HCT116 (cell line): ENCODE measurements at regions not wholly inside any gene's neighbourhood (a gene's known extent, or its start where the extent isn't known, plus 50 kb on each side); places are given as distances from the start of the nearest gene placed in this dataset.

Experiments
- CTCF ChIP-seq, 3 experiments: fragments of 200-600 bp in 1 of 3; sonication (generic) in 1 of 3; IDR thresholded peaks in 2 of 3; conservative IDR thresholded peaks in 1 of 3; 2 replicates each; pipeline ENCODE4 v1.5.1; 2012 to 2017; ENCODE audit warnings: low read depth in 2 of 3, low read length in 2 of 3, antibody characterized with exemption in 1 of 3, borderline replicate concordance in 1 of 3, control low read depth in 1 of 3, mild to moderate bottlenecking in 1 of 3, mixed read lengths in 1 of 3, mixed run types in 1 of 3, moderate library complexity in 1 of 3; ENCODE audit not compliant: insufficient read depth in 1 of 3
- EZH2 ChIP-seq: fragments of 200-600 bp; sonication (generic); IDR thresholded peaks from 2 replicates; pipeline ENCODE4 v1.6.1; 2017; ENCODE audit warnings: antibody characterized with exemption, mixed run types
- FOSL1 ChIP-seq: IDR thresholded peaks from 2 replicates; pipeline ENCODE4 v1.6.1; 2012; ENCODE audit warnings: low read depth
- POLR2A ChIP-seq: IDR thresholded peaks from 2 replicates; pipeline ENCODE4 v1.7.0; 2011; ENCODE audit warnings: borderline replicate concordance; ENCODE audit not compliant: insufficient read depth, insufficient read length; ENCODE audit errors: extremely low read depth
- POLR2AphosphoS5 ChIP-seq: IDR thresholded peaks from 2 replicates; pipeline ENCODE4 v1.6.1; 2011; ENCODE audit warnings: mild to moderate bottlenecking, low read depth, low read length, moderate library complexity
- REST ChIP-seq: IDR thresholded peaks from 2 replicates; pipeline ENCODE4 v1.6.1; 2012; ENCODE audit warnings: low read depth
- SP1 ChIP-seq: IDR thresholded peaks from 2 replicates; pipeline ENCODE4 v1.6.1; 2012; ENCODE audit warnings: low read depth
- ZFX ChIP-seq: fragments of 450-650 bp; IDR thresholded peaks from 2 replicates; pipeline ENCODE4 v1.6.1; 2017

- TF ChIP-seq POLR2AphosphoS5 (no peak), REST (no peak), CTCF (IDR thresholded peaks at IDR 0.05 in 2 of 3, conservative IDR thresholded peaks at IDR 0.05 in 1 of 3; ENCODE audit: borderline replicate concordance in 1 of 3, insufficient read depth in 1 of 3, low read depth in 2 of 3, low read length in 2 of 3) (peak in 1 of 3 experiments; percentile 33; a peak in 2 of 6 replicates), POLR2A (no peak), SP1 (no peak), FOSL1 (no peak), EZH2 (no peak), ZFX (no peak)
Observed at GRCh38 chr12:98374007-98374406, 141.4 kb upstream of the TMPO start.
